SK-N-SH (cell line): ENCODE measurements at regions not wholly inside any gene's neighbourhood (a gene's known extent, or its start where the extent isn't known, plus 50 kb on each side); places are given as distances from the start of the nearest gene placed in this dataset.

Experiments
- CTCF ChIA-PET: fragments of 300-600, 350-600 bp; formaldehyde crosslinking; extraction: SDS; loops from one replicate; lab custom pipeline; 2021; lab: Yijun Ruan, JAX
- POLR2A ChIA-PET: fragments of 350-600 bp; sonication (Branson Sonifier 250); formaldehyde crosslinking; extraction: SDS; loops from one replicate; lab custom pipeline; 2020; ENCODE audit warnings: antibody characterized with exemption, inconsistent platforms; lab: Yijun Ruan, JAX
- DNase-seq: peaks from one replicate; pipeline ENCODE4 v3.0.0; 2012
- H2AFZ ChIP-seq: fragments of 200-600 bp; sonication (generic); 2 replicates; pipeline ENCODE4 v1.8.1; 2016; ENCODE audit warnings: antibody characterized with exemption, mild to moderate bottlenecking, low read depth
- H3F3A ChIP-seq: fragments of 200-600 bp; sonication (generic); replicated peaks from 2 replicates; pipeline ENCODE3; 2016; ENCODE audit warnings: antibody characterized with exemption, mild to moderate bottlenecking; ENCODE audit not compliant: insufficient read depth
- H3K27ac ChIP-seq, 2 experiments: fragments of 200-500 bp in 1 of 2; fragments of 200-600 bp in 1 of 2; sonication (Bioruptor generic) in 1 of 2; sonication (generic), shearing (Covaris generic) in 1 of 2; 2 replicates each; pipeline versions ENCODE4 v1.5.1 to v1.6.1; 2014 to 2016; ENCODE audit warnings: low read depth in 2 of 2, inconsistent platforms in 1 of 2, low read length in 1 of 2, mild to moderate bottlenecking in 1 of 2, mixed read lengths in 1 of 2
- H3K27me3 ChIP-seq: fragments of 200-600 bp; sonication (generic), shearing (Covaris generic); 2 replicates; pipeline ENCODE4 v1.6.1; 2016; ENCODE audit warnings: mixed run types; ENCODE audit not compliant: insufficient read depth
- H3K36me3 ChIP-seq, 2 experiments: fragments of 200-500 bp in 1 of 2; fragments of 200-600 bp in 1 of 2; sonication (Bioruptor generic) in 1 of 2; sonication (generic) in 1 of 2; replicated peaks in 1 of 2; 2 replicates each; pipeline versions ENCODE3 to v1.5.1; 2014 to 2016; ENCODE audit warnings: low read length in 1 of 2, mild to moderate bottlenecking in 1 of 2; ENCODE audit not compliant: insufficient read depth in 2 of 2, control insufficient read depth in 1 of 2
- H3K4me1 ChIP-seq, 2 experiments: fragments of 200-500 bp in 1 of 2; fragments of 200-600 bp in 1 of 2; sonication (Bioruptor generic) in 1 of 2; sonication (generic), shearing (Covaris generic) in 1 of 2; 2 replicates each; pipeline versions ENCODE4 v1.5.1 to v1.6.1; 2014 to 2016; ENCODE audit warnings: low read depth in 1 of 2, low read length in 1 of 2, mixed run types in 1 of 2; ENCODE audit not compliant: insufficient read depth in 2 of 2, control insufficient read depth in 1 of 2
- H3K4me2 ChIP-seq: fragments of 200-600 bp; sonication (generic), shearing (Covaris generic); 2 replicates; pipeline ENCODE4 v1.6.1; 2017; ENCODE audit warnings: mixed run types
- H3K4me3 ChIP-seq, 2 experiments: fragments of 200-500 bp in 1 of 2; fragments of 200-600 bp in 1 of 2; sonication (Bioruptor generic) in 1 of 2; sonication (generic), shearing (Covaris generic) in 1 of 2; 2 replicates each; pipeline versions ENCODE4 v1.5.1 to v1.8.1; 2014 to 2016; ENCODE audit warnings: low read depth in 2 of 2, inconsistent platforms in 1 of 2, low read length in 1 of 2, mild to moderate bottlenecking in 1 of 2, mixed read lengths in 1 of 2, moderate library complexity in 1 of 2
- H3K79me2 ChIP-seq: fragments of 200-600 bp; sonication (generic); 2 replicates; pipeline ENCODE4 v1.8.1; 2017; ENCODE audit warnings: mild to moderate bottlenecking; ENCODE audit not compliant: insufficient read depth
- H3K9ac ChIP-seq: fragments of 200-600 bp; sonication (generic); 2 replicates; pipeline ENCODE4 v1.6.1; 2017; ENCODE audit warnings: mixed run types
- H3K9me2 ChIP-seq: fragments of 200-600 bp; sonication (generic); 2 replicates; pipeline ENCODE4 v1.6.1; 2017; ENCODE audit warnings: mixed run types
- H3K9me3 ChIP-seq: fragments of 200-600 bp; sonication (generic); 2 replicates; pipeline ENCODE4 v1.6.1; 2017; ENCODE audit warnings: mixed run types, mild to moderate bottlenecking, moderate library complexity
- H4K20me1 ChIP-seq: fragments of 200-600 bp; sonication (generic); 2 replicates; pipeline ENCODE4 v1.6.1; 2017; ENCODE audit warnings: mild to moderate bottlenecking, mixed run types; ENCODE audit not compliant: insufficient read depth
- ELF1 ChIP-seq: IDR thresholded peaks from 2 replicates; pipeline ENCODE4 v1.4.0; 2012
- EP300 ChIP-seq, 2 experiments: IDR thresholded peaks; 2 replicates each; pipeline versions ENCODE4 v1.4.0 to v1.6.1; 2012; ENCODE audit warnings: borderline replicate concordance in 1 of 2, low read depth in 1 of 2, low read length in 1 of 2
- GATA2 ChIP-seq: sonication (generic); formaldehyde crosslinking; IDR thresholded peaks from 2 replicates; pipeline ENCODE4 v1.5.0; 2020; ENCODE audit warnings: mild to moderate bottlenecking, missing genetic modification reagents
- MXI1 ChIP-seq: IDR thresholded peaks from 2 replicates; pipeline ENCODE4 v1.6.1; 2012; ENCODE audit warnings: mild to moderate bottlenecking, low read depth, low read length, improper control_type of control experiment
- NRF1 ChIP-seq: IDR thresholded peaks from 2 replicates; pipeline ENCODE4 v1.6.1; 2012; ENCODE audit warnings: low read depth, mild to moderate bottlenecking, low read length
- TCF12 ChIP-seq: IDR thresholded peaks from 2 replicates; pipeline ENCODE4 v1.4.0; 2012
- TEAD4 ChIP-seq: IDR thresholded peaks from 2 replicates; pipeline ENCODE4 v1.4.0; 2012; ENCODE audit warnings: mild to moderate bottlenecking, borderline replicate concordance; ENCODE audit not compliant: insufficient read depth
- YY1 ChIP-seq: IDR thresholded peaks from 2 replicates; pipeline ENCODE4 v1.4.0; 2012; ENCODE audit warnings: low read depth, mild to moderate bottlenecking
- WGBS: methylation state at CpG from one replicate; pipeline ENCODE4 v1.1.6; 2017; ENCODE audit warnings: low lambda C conversion rate; 5-methylcytosine and 5-hydroxymethylcytosine counted together
- TF ChIP-seq, protein P1 (sequence below): IDR thresholded peaks from 2 replicates; pipeline ENCODE4 v1.6.1; 2012; ENCODE audit warnings: mild to moderate bottlenecking, low read depth, low read length, moderate library complexity
- TF ChIP-seq, protein P2 (sequence below): IDR thresholded peaks from 2 replicates; pipeline ENCODE4 v1.4.0; 2012; ENCODE audit warnings: low read depth, borderline replicate concordance

DNA sequence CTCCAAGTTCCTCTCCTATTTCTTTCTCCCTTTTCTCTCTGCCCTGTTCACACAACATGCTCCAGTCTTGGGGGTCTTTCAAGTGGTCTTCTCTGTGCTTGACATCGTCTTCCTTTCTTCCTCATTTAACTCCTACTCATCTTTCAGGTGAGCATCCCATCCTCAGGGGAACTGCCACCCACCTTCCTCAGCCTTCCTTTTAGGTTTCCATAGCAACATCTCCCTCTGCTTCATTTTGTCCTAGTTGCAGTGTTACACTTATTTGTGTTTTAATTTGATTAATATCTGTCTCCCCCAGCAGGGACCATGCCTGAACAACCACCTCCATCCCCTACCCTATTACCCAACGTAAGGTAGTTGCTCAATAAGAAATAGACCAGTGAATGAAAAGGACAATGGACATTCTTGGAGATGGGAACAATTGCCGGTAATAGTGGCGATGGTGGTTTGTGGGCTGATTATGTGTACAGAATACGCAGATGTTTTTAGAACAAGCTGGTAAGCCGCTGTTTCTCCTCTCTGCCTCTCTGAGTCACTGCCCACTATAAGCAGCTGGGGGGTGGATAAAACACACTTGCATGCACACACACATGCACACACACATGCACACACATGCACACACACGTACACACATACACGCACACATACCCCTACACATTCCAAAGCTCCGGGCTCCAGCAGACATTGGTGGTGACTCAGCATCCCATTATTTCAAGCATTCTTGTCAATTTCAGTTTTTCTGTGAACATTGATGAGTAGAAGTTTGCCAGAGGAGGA lies 251.6 kb downstream of the GATA3 start:
- H3K27me3 ChIP-seq = peaks cover 6% of the 10 kb centered on the region; the same call in 1 of the 2 replicates
- 75% methylated on average over 9 of the region's 9 CpGs for WGBS
- ChIA-PET POLR2A (no interaction called here), CTCF (no interaction called here)
- no peaks in the 10 kb centered on the region for H3K36me3 ChIP-seq
- no peaks in the 10 kb centered on the region for H3K9me2 ChIP-seq
- H4K20me1 ChIP-seq = no peaks in the 10 kb centered on the region
- no peak overlapping the region for H3K4me2 ChIP-seq
- no peaks in the 10 kb centered on the region for H3K9me3 ChIP-seq
- TF ChIP-seq TCF12 = no peak
- TF ChIP-seq NRF1 = no peak
- no peak for TF ChIP-seq GATA2 (CRISPR knock-in tag)
- TF ChIP-seq, protein P1, sequence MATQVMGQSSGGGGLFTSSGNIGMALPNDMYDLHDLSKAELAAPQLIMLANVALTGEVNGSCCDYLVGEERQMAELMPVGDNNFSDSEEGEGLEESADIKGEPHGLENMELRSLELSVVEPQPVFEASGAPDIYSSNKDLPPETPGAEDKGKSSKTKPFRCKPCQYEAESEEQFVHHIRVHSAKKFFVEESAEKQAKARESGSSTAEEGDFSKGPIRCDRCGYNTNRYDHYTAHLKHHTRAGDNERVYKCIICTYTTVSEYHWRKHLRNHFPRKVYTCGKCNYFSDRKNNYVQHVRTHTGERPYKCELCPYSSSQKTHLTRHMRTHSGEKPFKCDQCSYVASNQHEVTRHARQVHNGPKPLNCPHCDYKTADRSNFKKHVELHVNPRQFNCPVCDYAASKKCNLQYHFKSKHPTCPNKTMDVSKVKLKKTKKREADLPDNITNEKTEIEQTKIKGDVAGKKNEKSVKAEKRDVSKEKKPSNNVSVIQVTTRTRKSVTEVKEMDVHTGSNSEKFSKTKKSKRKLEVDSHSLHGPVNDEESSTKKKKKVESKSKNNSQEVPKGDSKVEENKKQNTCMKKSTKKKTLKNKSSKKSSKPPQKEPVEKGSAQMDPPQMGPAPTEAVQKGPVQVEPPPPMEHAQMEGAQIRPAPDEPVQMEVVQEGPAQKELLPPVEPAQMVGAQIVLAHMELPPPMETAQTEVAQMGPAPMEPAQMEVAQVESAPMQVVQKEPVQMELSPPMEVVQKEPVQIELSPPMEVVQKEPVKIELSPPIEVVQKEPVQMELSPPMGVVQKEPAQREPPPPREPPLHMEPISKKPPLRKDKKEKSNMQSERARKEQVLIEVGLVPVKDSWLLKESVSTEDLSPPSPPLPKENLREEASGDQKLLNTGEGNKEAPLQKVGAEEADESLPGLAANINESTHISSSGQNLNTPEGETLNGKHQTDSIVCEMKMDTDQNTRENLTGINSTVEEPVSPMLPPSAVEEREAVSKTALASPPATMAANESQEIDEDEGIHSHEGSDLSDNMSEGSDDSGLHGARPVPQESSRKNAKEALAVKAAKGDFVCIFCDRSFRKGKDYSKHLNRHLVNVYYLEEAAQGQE = no peak
- TF ChIP-seq YY1 = no peak
- no peak for TF ChIP-seq MXI1
- no peak for TF ChIP-seq ELF1
- no peak for TF ChIP-seq EP300 (IDR thresholded peaks at IDR 0.05; ENCODE audit: borderline replicate concordance in 1 of 2, low read depth in 1 of 2, low read length in 1 of 2)
- no peak for TF ChIP-seq TEAD4
- TF ChIP-seq, protein P2, sequence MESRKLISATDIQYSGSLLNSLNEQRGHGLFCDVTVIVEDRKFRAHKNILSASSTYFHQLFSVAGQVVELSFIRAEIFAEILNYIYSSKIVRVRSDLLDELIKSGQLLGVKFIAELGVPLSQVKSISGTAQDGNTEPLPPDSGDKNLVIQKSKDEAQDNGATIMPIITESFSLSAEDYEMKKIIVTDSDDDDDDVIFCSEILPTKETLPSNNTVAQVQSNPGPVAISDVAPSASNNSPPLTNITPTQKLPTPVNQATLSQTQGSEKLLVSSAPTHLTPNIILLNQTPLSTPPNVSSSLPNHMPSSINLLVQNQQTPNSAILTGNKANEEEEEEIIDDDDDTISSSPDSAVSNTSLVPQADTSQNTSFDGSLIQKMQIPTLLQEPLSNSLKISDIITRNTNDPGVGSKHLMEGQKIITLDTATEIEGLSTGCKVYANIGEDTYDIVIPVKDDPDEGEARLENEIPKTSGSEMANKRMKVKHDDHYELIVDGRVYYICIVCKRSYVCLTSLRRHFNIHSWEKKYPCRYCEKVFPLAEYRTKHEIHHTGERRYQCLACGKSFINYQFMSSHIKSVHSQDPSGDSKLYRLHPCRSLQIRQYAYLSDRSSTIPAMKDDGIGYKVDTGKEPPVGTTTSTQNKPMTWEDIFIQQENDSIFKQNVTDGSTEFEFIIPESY = no peak
- DNase-seq = no peak
- no peaks in the 10 kb centered on the region for H3F3A ChIP-seq
- peaks cover 0 to 8% of the 10 kb centered on the region in 2 experiments; a peak in 2 of 4 replicates for H3K4me1 ChIP-seq
- H2AFZ ChIP-seq = no peak overlapping the region
- no peak overlapping the region for H3K4me3 ChIP-seq
- H3K9ac ChIP-seq = no peak overlapping the region
- H3K27ac ChIP-seq = no peak overlapping the region
- H3K79me2 ChIP-seq = no peaks in the 10 kb centered on the region
